ENCODE measurements at regions not wholly inside any gene's neighbourhood (a gene's known extent, or its start where the extent isn't known, plus 50 kb on each side); places are given as distances from the start of the nearest gene placed in this dataset.

- 8% methylated on average over 1 of the region's 1 CpG for WGBS (ENCODE audit: insufficient coverage, low coverage, missing lambda C conversion rate)
- no peak overlapping the region for H3K27ac ChIP-seq (ENCODE audit: extremely low read depth, low read depth, low read length)
- no peaks in the 10 kb centered on the region for H3K9me1 ChIP-seq (ENCODE audit: control insufficient read depth, insufficient read depth, low read length)
- no peaks in the 10 kb centered on the region for H4K20me1 ChIP-seq (replicated peaks; ENCODE audit: control insufficient read depth, insufficient read depth, low read length)
- no peaks in the 10 kb centered on the region for H3K27me3 ChIP-seq (ENCODE audit: control insufficient read depth in 2 of 2, insufficient read depth in 2 of 2, low read length in 2 of 2)
- H3K9ac ChIP-seq (ENCODE audit: insufficient read depth in 1 of 2, low read depth in 2 of 2, low read length in 2 of 2) = no peak overlapping the region
- ChIA-PET POLR2A (no interaction called here), CTCF (ENCODE audit: low intra/inter-chr PET ratio) (no interaction called here)
- DNase-seq (ENCODE audit: extremely low read depth in 1 of 4, low spot score in 3 of 4) = no peak
- no peaks in the 10 kb centered on the region for H3K79me2 ChIP-seq (ENCODE audit: control insufficient read depth, insufficient read depth, low read length)
- no peaks in the 10 kb centered on the region for H3K36me3 ChIP-seq (ENCODE audit: control insufficient read depth, insufficient read depth, low read length)
- intact Hi-C loops (cut with micrococcal nuclease) = no loop called here
- no peak for FAIRE-seq
- H3K4me3 ChIP-seq = no peak overlapping the region
- no peaks in the 10 kb centered on the region for H3K4me1 ChIP-seq (replicated peaks in 1 of 2; ENCODE audit: control insufficient read depth in 2 of 2, insufficient read depth in 2 of 2, low read length in 2 of 2)
- no TSS peak for BruUV-seq (replicated peaks)
- ATAC-seq = no peak
- no peak overlapping the region for H2AFZ ChIP-seq (ENCODE audit: low read depth, low read length)
- no peak overlapping the region for H3K4me2 ChIP-seq (ENCODE audit: insufficient read depth, low read length)
- in situ Hi-C loops (cut with MboI) = no loop called here
- no peaks in the 10 kb centered on the region for H3K9me3 ChIP-seq (replicated peaks; ENCODE audit: control insufficient read depth, insufficient read depth, low read depth, low read length)
- TF ChIP-seq ZNF699 (CRISPR knock-in tag; IDR thresholded peaks at IDR 0.05; ENCODE audit: insufficient replicate concordance) (no peak), BRF1 (IDR thresholded peaks at IDR 0.05; ENCODE audit: borderline replicate concordance, extremely low read depth, insufficient read length) (no peak), MAFF (IDR thresholded peaks at IDR 0.05; ENCODE audit: low read length) (no peak), ZNF124 (CRISPR knock-in tag; IDR thresholded peaks at IDR 0.05) (no peak), CEBPB (tag; IDR thresholded peaks at IDR 0.05) (no peak), ILK (tag; IDR thresholded peaks at IDR 0.05; ENCODE audit: borderline replicate concordance, low read depth) (no peak), HMG20A (CRISPR knock-in tag; conservative IDR thresholded peaks at IDR 0.05) (no peak), NRF1 (conservative IDR thresholded peaks at IDR 0.05 in 1 of 2, IDR thresholded peaks at IDR 0.05 in 1 of 2) (no peak), ZNF668 (CRISPR knock-in tag; IDR thresholded peaks at IDR 0.05) (no peak), JUN (IDR thresholded peaks at IDR 0.05; ENCODE audit: borderline replicate concordance, low read depth, low read length) (no peak), JUN (CRISPR knock-in tag; IDR thresholded peaks at IDR 0.05; ENCODE audit: borderline replicate concordance) (no peak), PHF20 (IDR thresholded peaks at IDR 0.05; ENCODE audit: partially characterized antibody) (no peak), ZNF717 (CRISPR knock-in tag; IDR thresholded peaks at IDR 0.05) (no peak), ZNF239 (CRISPR knock-in tag; IDR thresholded peaks at IDR 0.05) (no peak)
- TF ChIP-seq, protein P1, sequence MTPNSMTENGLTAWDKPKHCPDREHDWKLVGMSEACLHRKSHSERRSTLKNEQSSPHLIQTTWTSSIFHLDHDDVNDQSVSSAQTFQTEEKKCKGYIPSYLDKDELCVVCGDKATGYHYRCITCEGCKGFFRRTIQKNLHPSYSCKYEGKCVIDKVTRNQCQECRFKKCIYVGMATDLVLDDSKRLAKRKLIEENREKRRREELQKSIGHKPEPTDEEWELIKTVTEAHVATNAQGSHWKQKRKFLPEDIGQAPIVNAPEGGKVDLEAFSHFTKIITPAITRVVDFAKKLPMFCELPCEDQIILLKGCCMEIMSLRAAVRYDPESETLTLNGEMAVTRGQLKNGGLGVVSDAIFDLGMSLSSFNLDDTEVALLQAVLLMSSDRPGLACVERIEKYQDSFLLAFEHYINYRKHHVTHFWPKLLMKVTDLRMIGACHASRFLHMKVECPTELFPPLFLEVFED (CRISPR knock-in tag; conservative IDR thresholded peaks at IDR 0.05) = no peak
- TF ChIP-seq, protein P2, sequence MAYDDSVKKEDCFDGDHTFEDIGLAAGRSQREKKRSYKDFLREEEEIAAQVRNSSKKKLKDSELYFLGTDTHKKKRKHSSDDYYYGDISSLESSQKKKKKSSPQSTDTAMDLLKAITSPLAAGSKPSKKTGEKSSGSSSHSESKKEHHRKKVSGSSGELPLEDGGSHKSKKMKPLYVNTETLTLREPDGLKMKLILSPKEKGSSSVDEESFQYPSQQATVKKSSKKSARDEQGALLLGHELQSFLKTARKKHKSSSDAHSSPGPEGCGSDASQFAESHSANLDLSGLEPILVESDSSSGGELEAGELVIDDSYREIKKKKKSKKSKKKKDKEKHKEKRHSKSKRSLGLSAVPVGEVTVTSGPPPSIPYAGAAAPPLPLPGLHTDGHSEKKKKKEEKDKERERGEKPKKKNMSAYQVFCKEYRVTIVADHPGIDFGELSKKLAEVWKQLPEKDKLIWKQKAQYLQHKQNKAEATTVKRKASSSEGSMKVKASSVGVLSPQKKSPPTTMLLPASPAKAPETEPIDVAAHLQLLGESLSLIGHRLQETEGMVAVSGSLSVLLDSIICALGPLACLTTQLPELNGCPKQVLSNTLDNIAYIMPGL (CRISPR knock-in tag; IDR thresholded peaks at IDR 0.05) = no peak
- TF ChIP-seq, protein P3, sequence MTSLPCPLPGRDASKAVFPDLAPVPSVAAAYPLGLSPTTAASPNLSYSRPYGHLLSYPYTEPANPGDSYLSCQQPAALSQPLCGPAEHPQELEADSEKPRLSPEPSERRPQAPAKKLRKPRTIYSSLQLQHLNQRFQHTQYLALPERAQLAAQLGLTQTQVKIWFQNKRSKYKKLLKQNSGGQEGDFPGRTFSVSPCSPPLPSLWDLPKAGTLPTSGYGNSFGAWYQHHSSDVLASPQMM (CRISPR knock-in tag; IDR thresholded peaks at IDR 0.05) = no peak
- TF ChIP-seq, protein P4, sequence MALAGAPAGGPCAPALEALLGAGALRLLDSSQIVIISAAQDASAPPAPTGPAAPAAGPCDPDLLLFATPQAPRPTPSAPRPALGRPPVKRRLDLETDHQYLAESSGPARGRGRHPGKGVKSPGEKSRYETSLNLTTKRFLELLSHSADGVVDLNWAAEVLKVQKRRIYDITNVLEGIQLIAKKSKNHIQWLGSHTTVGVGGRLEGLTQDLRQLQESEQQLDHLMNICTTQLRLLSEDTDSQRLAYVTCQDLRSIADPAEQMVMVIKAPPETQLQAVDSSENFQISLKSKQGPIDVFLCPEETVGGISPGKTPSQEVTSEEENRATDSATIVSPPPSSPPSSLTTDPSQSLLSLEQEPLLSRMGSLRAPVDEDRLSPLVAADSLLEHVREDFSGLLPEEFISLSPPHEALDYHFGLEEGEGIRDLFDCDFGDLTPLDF (CRISPR knock-in tag; IDR thresholded peaks at IDR 0.05) = no peak
- TF ChIP-seq, protein P5, sequence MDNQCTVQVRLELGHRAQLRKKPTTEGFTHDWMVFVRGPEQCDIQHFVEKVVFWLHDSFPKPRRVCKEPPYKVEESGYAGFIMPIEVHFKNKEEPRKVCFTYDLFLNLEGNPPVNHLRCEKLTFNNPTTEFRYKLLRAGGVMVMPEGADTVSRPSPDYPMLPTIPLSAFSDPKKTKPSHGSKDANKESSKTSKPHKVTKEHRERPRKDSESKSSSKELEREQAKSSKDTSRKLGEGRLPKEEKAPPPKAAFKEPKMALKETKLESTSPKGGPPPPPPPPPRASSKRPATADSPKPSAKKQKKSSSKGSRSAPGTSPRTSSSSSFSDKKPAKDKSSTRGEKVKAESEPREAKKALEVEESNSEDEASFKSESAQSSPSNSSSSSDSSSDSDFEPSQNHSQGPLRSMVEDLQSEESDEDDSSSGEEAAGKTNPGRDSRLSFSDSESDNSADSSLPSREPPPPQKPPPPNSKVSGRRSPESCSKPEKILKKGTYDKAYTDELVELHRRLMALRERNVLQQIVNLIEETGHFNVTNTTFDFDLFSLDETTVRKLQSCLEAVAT (IDR thresholded peaks at IDR 0.05) = no peak
These were observed 82.8 kb downstream of the SPATA19 start for GRCh38 chr11:133762538-133762937.
